Upper lobe of left lung (tissue), 6 donors: ENCODE measurements at regions not wholly inside any gene's neighbourhood (a gene's known extent, or its start where the extent isn't known, plus 50 kb on each side); places are given as distances from the start of the nearest gene placed in this dataset.

Source experiments
- ATAC-seq, 2 donors: fragments of 200-7000 bp; cut with Tn5 transposase; one replicate each; pipeline ENCODE4 v1.9.1; 2022; ENCODE audit warnings: mild to moderate bottlenecking in 2 of 2, moderate library complexity in 2 of 2; ENCODE audit not compliant: low FRiP score in 2 of 2
- DNase-seq, 2 donors: peaks; one replicate each; pipeline ENCODE4 v3.0.0-alpha.2; 2019 to 2020
- H3K27ac ChIP-seq, 4 donors: fragments of 200-600 bp; sonication (generic); one replicate each; pipeline ENCODE4 v1.5.1; 2016 to 2019
- H3K27me3 ChIP-seq, 4 donors: fragments of 200-600 bp; sonication (generic); one replicate each; pipeline ENCODE4 v1.5.1; 2017 to 2019
- H3K36me3 ChIP-seq, 4 donors: fragments of 200-600 bp; sonication (generic); one replicate each; pipeline ENCODE4 v1.5.1; 2016 to 2019
- H3K4me1 ChIP-seq, 4 donors: fragments of 200-600 bp; sonication (generic); one replicate each; pipeline ENCODE4 v1.5.1; 2018 to 2019
- H3K4me3 ChIP-seq, 4 donors: fragments of 200-600 bp; sonication (generic); one replicate each; pipeline ENCODE4 v1.5.1; 2017 to 2019; ENCODE audit warnings: mild to moderate bottlenecking in 2 of 4, moderate library complexity in 1 of 4
- H3K9me3 ChIP-seq, 4 donors: fragments of 200-600 bp; sonication (generic); one replicate each; pipeline ENCODE4 v1.5.1; 2018 to 2019
- CTCF ChIP-seq, 6 experiments: fragments of 450-650 bp in 4 of 6; fragments of 200-600 bp in 2 of 6; sonication (generic) in 2 of 6; IDR thresholded peaks; one replicate each; pipeline ENCODE4 v1.5.1; 2016 to 2019; ENCODE audit warnings: antibody characterized with exemption in 6 of 6
- EP300 ChIP-seq, 4 donors: sonication (generic); formaldehyde crosslinking; IDR thresholded peaks; one replicate each; pipeline ENCODE4 v1.5.1; 2017; ENCODE audit warnings: antibody characterized with exemption in 4 of 4, control low read depth in 2 of 4
- POLR2A ChIP-seq, 4 donors: fragments of 450-650 bp; IDR thresholded peaks; one replicate each; pipeline ENCODE4 v1.5.1; 2016 to 2017; ENCODE audit warnings: antibody characterized with exemption in 4 of 4, mild to moderate bottlenecking in 2 of 4
- POLR2AphosphoS5 ChIP-seq, 2 donors: sonication (generic); formaldehyde crosslinking; IDR thresholded peaks; one replicate each; pipeline ENCODE4 v1.5.1; 2017; ENCODE audit warnings: antibody characterized with exemption in 2 of 2
- WGBS, 2 donors: methylation state at CpG; one replicate each; pipeline ENCODE4 v1.1.5; 2017 to 2018; 5-methylcytosine and 5-hydroxymethylcytosine counted together
- donor health status: DM: no; HTN: no; CAD: no; lungs with moderate emphysema.
- donor health status: DM: no; HTN: yes; CAD: no; lungs with severe emphysema.

- 6 to 30% methylated on average over 3 to 38 of the region's 47 CpGs for WGBS, 2 donors
- TF ChIP-seq CTCF (IDR thresholded peaks at IDR 0.05) (no peak), EP300 (IDR thresholded peaks at IDR 0.05) (no peak), POLR2AphosphoS5 (IDR thresholded peaks at IDR 0.05) (no peak), POLR2A (IDR thresholded peaks at IDR 0.05) (no peak)
- ATAC-seq (peak; percentile 79 to 90), DNase-seq (peak; percentile 42 to 86)
- H3K9me3 ChIP-seq = no peaks in the 10 kb centered on the region
- H3K27me3 ChIP-seq = peaks cover 0 to 3% (median 0%) of the 10 kb centered on the region in 4 donors
- peak overlapping the region in 3 of 4 donors; percentile 23 to 42 (median 41) for H3K4me3 ChIP-seq
- no peaks in the 10 kb centered on the region for H3K36me3 ChIP-seq
- peaks cover 0 to 9% (median 6%) of the 10 kb centered on the region in 4 donors for H3K4me1 ChIP-seq
- H3K27ac ChIP-seq = no peak overlapping the region
Measured at GRCh38 chr7:12111422-12112405, 99.4 kb upstream of the TMEM106B start.

GRCh38 chr7:12117170-12117569 lies 93.9 kb upstream of the TMEM106B start:
- no peak overlapping the region for H3K4me3 ChIP-seq
- no peak for ATAC-seq
- DNase-seq = no peak
- WGBS, 2 donors = 94 to 97% methylated on average over 2 of the region's 2 CpGs
- TF ChIP-seq POLR2A (IDR thresholded peaks at IDR 0.05) = no peak
- TF ChIP-seq CTCF (IDR thresholded peaks at IDR 0.05) = no peak
- TF ChIP-seq POLR2AphosphoS5 (IDR thresholded peaks at IDR 0.05) = no peak
- TF ChIP-seq EP300 (IDR thresholded peaks at IDR 0.05) = no peak
- no peaks in the 10 kb centered on the region for H3K36me3 ChIP-seq
- no peaks in the 10 kb centered on the region for H3K9me3 ChIP-seq
- no peaks in the 10 kb centered on the region for H3K27me3 ChIP-seq
- no peak overlapping the region for H3K27ac ChIP-seq
- no peaks in the 10 kb centered on the region for H3K4me1 ChIP-seq

GRCh38 chr7:12119620-12120303 lies 91.3 kb upstream of the TMEM106B start:
- Histone ChIP-seq H3K27ac (no peak overlapping the region), H3K4me1 (no peaks in the 10 kb centered on the region), H3K36me3 (no peaks in the 10 kb centered on the region), H3K27me3 (no peaks in the 10 kb centered on the region), H3K9me3 (no peaks in the 10 kb centered on the region), H3K4me3 (no peak overlapping the region)
- no peak for ATAC-seq
- no peak for DNase-seq
- TF ChIP-seq POLR2A (IDR thresholded peaks at IDR 0.05) (no peak), CTCF (IDR thresholded peaks at IDR 0.05) (no peak), EP300 (IDR thresholded peaks at IDR 0.05) (no peak), POLR2AphosphoS5 (IDR thresholded peaks at IDR 0.05) (no peak)
- 78 to 80% methylated on average over 4 of the region's 4 CpGs for WGBS, 2 donors

- 35 to 45% methylated on average over 1 of the region's 1 CpG for WGBS, 2 donors
- Histone ChIP-seq H3K27me3 (no peaks in the 10 kb centered on the region), H3K4me3 (no peak overlapping the region), H3K27ac (no peak overlapping the region), H3K9me3 (no peaks in the 10 kb centered on the region), H3K4me1 (no peaks in the 10 kb centered on the region), H3K36me3 (no peaks in the 10 kb centered on the region)
- no peak for DNase-seq
- ATAC-seq = no peak
- TF ChIP-seq POLR2AphosphoS5 (IDR thresholded peaks at IDR 0.05) (no peak), EP300 (IDR thresholded peaks at IDR 0.05) (no peak), POLR2A (IDR thresholded peaks at IDR 0.05) (no peak), CTCF (IDR thresholded peaks at IDR 0.05) (no peak)
Measured at GRCh38 chr7:12120632-12121031, 90.5 kb upstream of the TMEM106B start.
